Parathyroid adenoma (tissue), 2 donors: ENCODE measurements at regions not wholly inside any gene's neighbourhood (a gene's known extent, or its start where the extent isn't known, plus 50 kb on each side); places are given as distances from the start of the nearest gene placed in this dataset.

ENCODE experiments used
- H2AFZ ChIP-seq: fragments of 300-600 bp; sonication (generic); one replicate; pipeline ENCODE4 v1.7.0; 2017; ENCODE audit warnings: antibody characterized with exemption, mild to moderate bottlenecking
- H3K27ac ChIP-seq: fragments of 300-600 bp; sonication (generic); one replicate; pipeline ENCODE4 v1.7.0; 2017
- H3K27me3 ChIP-seq: fragments of 300-600 bp; sonication (generic); one replicate; pipeline ENCODE4 v1.7.0; 2017; ENCODE audit warnings: low read length; ENCODE audit not compliant: control insufficient read depth, insufficient read depth
- H3K36me3 ChIP-seq: fragments of 300-600 bp; sonication (generic); one replicate; pipeline ENCODE4 v1.7.0; 2017; ENCODE audit warnings: low read length; ENCODE audit not compliant: control insufficient read depth, insufficient read depth
- H3K4me1 ChIP-seq: fragments of 300-600 bp; sonication (generic); one replicate; pipeline ENCODE4 v1.7.0; 2017; ENCODE audit warnings: control low read depth
- H3K4me2 ChIP-seq: fragments of 300-600 bp; sonication (generic); one replicate; pipeline ENCODE4 v1.7.0; 2017; ENCODE audit warnings: low read length
- H3K4me3 ChIP-seq: fragments of 300-600 bp; sonication (generic); one replicate; pipeline ENCODE4 v1.7.0; 2017; ENCODE audit warnings: low read depth, low read length
- H3K79me2 ChIP-seq: fragments of 300-600 bp; sonication (generic); one replicate; pipeline ENCODE4 v1.7.0; 2017; ENCODE audit warnings: control low read depth
- H3K9ac ChIP-seq: fragments of 300-600 bp; sonication (generic); one replicate; pipeline ENCODE4 v1.7.0; 2017; ENCODE audit warnings: mild to moderate bottlenecking
- H3K9me3 ChIP-seq: fragments of 300-600 bp; sonication (generic); one replicate; pipeline ENCODE4 v1.7.0; 2017; ENCODE audit warnings: low read length; ENCODE audit not compliant: control insufficient read depth
- TF ChIP-seq, protein P1 (sequence below): fragments of 300-600 bp; sonication (generic); IDR thresholded peaks from one replicate; pipeline ENCODE4 v1.7.0; 2017; ENCODE audit warnings: antibody characterized with exemption, mild to moderate bottlenecking
- donor health status: primary hyperparathyroidism.

GRCh38 chr18:78595453-78595852, 384.2 kb upstream of the SALL3 start:
- TF ChIP-seq, protein P1, sequence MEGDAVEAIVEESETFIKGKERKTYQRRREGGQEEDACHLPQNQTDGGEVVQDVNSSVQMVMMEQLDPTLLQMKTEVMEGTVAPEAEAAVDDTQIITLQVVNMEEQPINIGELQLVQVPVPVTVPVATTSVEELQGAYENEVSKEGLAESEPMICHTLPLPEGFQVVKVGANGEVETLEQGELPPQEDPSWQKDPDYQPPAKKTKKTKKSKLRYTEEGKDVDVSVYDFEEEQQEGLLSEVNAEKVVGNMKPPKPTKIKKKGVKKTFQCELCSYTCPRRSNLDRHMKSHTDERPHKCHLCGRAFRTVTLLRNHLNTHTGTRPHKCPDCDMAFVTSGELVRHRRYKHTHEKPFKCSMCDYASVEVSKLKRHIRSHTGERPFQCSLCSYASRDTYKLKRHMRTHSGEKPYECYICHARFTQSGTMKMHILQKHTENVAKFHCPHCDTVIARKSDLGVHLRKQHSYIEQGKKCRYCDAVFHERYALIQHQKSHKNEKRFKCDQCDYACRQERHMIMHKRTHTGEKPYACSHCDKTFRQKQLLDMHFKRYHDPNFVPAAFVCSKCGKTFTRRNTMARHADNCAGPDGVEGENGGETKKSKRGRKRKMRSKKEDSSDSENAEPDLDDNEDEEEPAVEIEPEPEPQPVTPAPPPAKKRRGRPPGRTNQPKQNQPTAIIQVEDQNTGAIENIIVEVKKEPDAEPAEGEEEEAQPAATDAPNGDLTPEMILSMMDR = no peak
- no peak overlapping the region for H2AFZ ChIP-seq
- no peaks in the 10 kb centered on the region for H3K27me3 ChIP-seq
- no peaks in the 10 kb centered on the region for H3K4me1 ChIP-seq
- H3K79me2 ChIP-seq = no peaks in the 10 kb centered on the region
- H3K36me3 ChIP-seq = no peaks in the 10 kb centered on the region
- H3K9ac ChIP-seq = no peak overlapping the region
- no peak overlapping the region for H3K4me2 ChIP-seq
- no peaks in the 10 kb centered on the region for H3K9me3 ChIP-seq
- no peak overlapping the region for H3K4me3 ChIP-seq
- H3K27ac ChIP-seq = no peak overlapping the region

DNA sequence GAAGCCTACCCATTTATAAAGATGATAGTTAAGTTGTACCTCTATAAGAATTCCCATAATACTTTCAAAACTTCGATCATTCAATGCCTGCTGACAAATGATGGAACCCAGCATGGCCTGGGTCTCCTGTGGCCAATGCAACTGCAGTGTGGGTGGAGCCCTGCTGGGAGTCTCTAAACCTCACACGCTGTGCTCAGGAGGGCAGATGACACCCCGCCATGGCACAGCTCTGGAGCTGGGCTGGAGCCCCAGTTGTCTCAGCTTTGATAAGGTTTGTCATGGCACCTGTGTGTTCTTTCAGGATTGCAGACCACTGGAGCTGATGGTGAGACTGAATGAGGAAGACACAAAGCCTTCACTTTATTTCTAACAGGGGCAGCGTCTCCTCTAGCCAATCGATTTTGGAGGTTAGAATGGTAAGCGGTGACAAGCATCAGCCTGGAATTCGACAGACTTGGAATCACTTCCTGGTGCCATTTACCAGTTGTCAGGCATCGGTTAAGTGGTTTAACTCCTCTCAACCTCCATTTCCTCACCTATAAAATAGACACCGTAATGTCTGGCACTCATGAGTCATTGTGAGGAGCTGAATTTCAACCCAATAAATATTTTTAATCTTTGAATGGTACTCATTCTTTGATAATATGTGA, 383.6 kb upstream of the SALL3 start:
- no peak overlapping the region for H2AFZ ChIP-seq
- no peak overlapping the region for H3K4me2 ChIP-seq
- TF ChIP-seq, protein P1 = no peak
- no peaks in the 10 kb centered on the region for H3K36me3 ChIP-seq
- H3K79me2 ChIP-seq = no peaks in the 10 kb centered on the region
- no peaks in the 10 kb centered on the region for H3K4me1 ChIP-seq
- H3K9me3 ChIP-seq = no peaks in the 10 kb centered on the region
- H3K9ac ChIP-seq = no peak overlapping the region
- H3K27ac ChIP-seq = no peak overlapping the region
- no peak overlapping the region for H3K4me3 ChIP-seq
- H3K27me3 ChIP-seq = no peaks in the 10 kb centered on the region

DNA sequence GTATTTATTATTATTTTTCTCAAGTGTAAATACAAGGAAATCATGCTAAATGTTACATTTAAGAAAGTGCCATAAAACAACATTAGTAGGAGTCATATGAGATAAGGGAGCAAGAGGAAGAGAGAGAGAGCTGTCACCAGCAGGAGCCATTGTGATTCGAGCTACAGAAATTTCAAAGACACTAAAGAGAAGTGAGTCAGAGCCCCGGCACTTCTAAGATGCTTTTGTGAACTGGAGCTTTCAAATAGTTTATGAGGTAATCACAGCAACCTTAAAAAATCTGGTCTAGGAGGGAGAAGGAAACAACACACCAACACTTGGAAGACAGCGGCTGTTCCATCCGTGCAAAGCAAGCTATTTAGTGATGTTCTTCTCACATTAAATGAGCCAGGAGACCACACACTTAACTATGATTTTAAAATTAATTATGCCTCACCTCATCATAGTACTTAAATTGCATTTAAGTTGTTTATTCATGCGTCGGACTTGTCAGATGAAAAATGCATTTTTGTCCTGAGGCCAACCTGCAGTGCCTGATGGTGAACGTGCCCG, 382.7 kb upstream of the SALL3 start:
- no peaks in the 10 kb centered on the region for H3K27me3 ChIP-seq
- no peak overlapping the region for H2AFZ ChIP-seq
- no peak overlapping the region for H3K9ac ChIP-seq
- H3K4me3 ChIP-seq = no peak overlapping the region
- no peaks in the 10 kb centered on the region for H3K79me2 ChIP-seq
- no peak overlapping the region for H3K4me2 ChIP-seq
- no peak overlapping the region for H3K27ac ChIP-seq
- H3K9me3 ChIP-seq = no peaks in the 10 kb centered on the region
- TF ChIP-seq, protein P1 = no peak
- no peaks in the 10 kb centered on the region for H3K4me1 ChIP-seq
- no peaks in the 10 kb centered on the region for H3K36me3 ChIP-seq

- Histone ChIP-seq H3K9me3 (no peaks in the 10 kb centered on the region), H3K79me2 (no peaks in the 10 kb centered on the region), H3K9ac (no peak overlapping the region), H3K27me3 (no peaks in the 10 kb centered on the region), H3K27ac (no peak overlapping the region), H3K36me3 (no peaks in the 10 kb centered on the region), H2AFZ (no peak overlapping the region), H3K4me2 (no peak overlapping the region), H3K4me3 (no peak overlapping the region), H3K4me1 (no peaks in the 10 kb centered on the region)
- TF ChIP-seq, protein P1 = no peak
These were observed 378.3 kb upstream of the SALL3 start for GRCh38 chr18:78601349-78601748.

DNA sequence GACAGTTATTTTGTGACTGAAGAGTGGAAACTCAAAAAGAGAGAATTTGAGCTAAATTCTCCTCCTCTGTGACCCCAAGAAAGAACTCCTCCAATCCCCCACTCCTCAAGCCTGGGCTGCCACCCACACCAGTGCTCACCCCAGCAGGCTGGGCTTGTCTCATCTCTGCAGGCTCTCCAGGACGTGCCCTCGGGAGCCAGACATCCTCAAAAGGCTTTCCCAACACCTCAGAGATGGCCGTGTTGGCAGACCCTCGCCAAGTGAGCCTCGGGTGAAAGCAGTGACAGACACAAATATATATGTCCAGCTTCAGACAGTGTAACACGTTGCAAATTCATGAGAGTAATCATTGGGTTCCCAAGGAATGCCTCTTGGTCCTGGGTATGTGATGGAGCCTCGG, 377.7 kb upstream of the SALL3 start:
- TF ChIP-seq, protein P1 = no peak
- Histone ChIP-seq H3K4me3 (no peak overlapping the region), H3K79me2 (no peaks in the 10 kb centered on the region), H3K4me2 (no peak overlapping the region), H3K27ac (no peak overlapping the region), H3K27me3 (no peaks in the 10 kb centered on the region), H2AFZ (no peak overlapping the region), H3K36me3 (no peaks in the 10 kb centered on the region), H3K4me1 (no peaks in the 10 kb centered on the region), H3K9me3 (no peaks in the 10 kb centered on the region), H3K9ac (no peak overlapping the region)
